Hematopoietic multipotent progenitor cell treated with erythropoietin and hydrocortisone succinate and interleukin-3 and kit ligand, for 4 days (in vitro differentiated cells): ENCODE measurements at regions not wholly inside any gene's neighbourhood (a gene's known extent, or its start where the extent isn't known, plus 50 kb on each side); places are given as distances from the start of the nearest gene placed in this dataset.
A peak's percentile ranks its signal among the peaks of the same experiment; 100 is the strongest.
"Not testable (repeated sequence)": the region's sequence is repeated elsewhere in the genome, so short reads cannot be mapped to it uniquely, and the experiment has no call there.

Experiments
- DNase-seq: peaks from one replicate; pipeline ENCODE4 v3.0.0-alpha.2; 2015

GRCh38 chr12:89225808-89226411 lies 126.4 kb downstream of the DUSP6 start:
- DNase-seq = no peak

- no peak for DNase-seq
Observed at GRCh38 chr12:89225401-89225800, 126.9 kb downstream of the DUSP6 start.

GRCh38 chr12:89222580-89222979 lies 129.7 kb downstream of the DUSP6 start:
- DNase-seq = not testable (repeated sequence)

GRCh38 chr12:89217472-89217871 lies 134.8 kb downstream of the DUSP6 start:
- no peak for DNase-seq

- DNase-seq = no peak
Observed at GRCh38 chr12:89216211-89216952, 135.9 kb downstream of the DUSP6 start.

- DNase-seq = peak; percentile 27
Observed at GRCh38 chr12:89215196-89215595, 137.1 kb downstream of the DUSP6 start.

- no peak for DNase-seq
Observed at GRCh38 chr12:89213747-89214146, 138.6 kb downstream of the DUSP6 start.

GRCh38 chr12:89213139-89213538 lies 139.2 kb downstream of the DUSP6 start:
- DNase-seq = no peak

- DNase-seq = no peak
Observed at GRCh38 chr12:89212339-89212771, 139.9 kb downstream of the DUSP6 start.

- DNase-seq = no peak
Observed at GRCh38 chr12:89211456-89211855, 140.8 kb downstream of the DUSP6 start.

- DNase-seq = no peak
Observed at GRCh38 chr12:89210277-89210676, 142.0 kb downstream of the DUSP6 start.

GRCh38 chr12:89208661-89209096 lies 143.6 kb downstream of the DUSP6 start:
- DNase-seq = peak; percentile 50

GRCh38 chr12:89206390-89206789 lies 145.9 kb downstream of the DUSP6 start:
- DNase-seq = no peak

- DNase-seq = no peak
Observed at GRCh38 chr12:89205517-89205916, 146.8 kb downstream of the DUSP6 start.

- DNase-seq = no peak
Observed at GRCh38 chr12:89203144-89203543, 149.2 kb downstream of the DUSP6 start.

GRCh38 chr12:89200217-89200616 lies 152.1 kb downstream of the DUSP6 start:
- DNase-seq = no peak

GRCh38 chr12:89195470-89195869 lies 156.8 kb downstream of the DUSP6 start:
- no peak for DNase-seq

GRCh38 chr12:89194683-89195082 lies 157.6 kb downstream of the DUSP6 start:
- DNase-seq = peak; percentile 27

- DNase-seq = no peak
Observed at GRCh38 chr12:89192429-89192828, 159.9 kb downstream of the DUSP6 start.

- not testable (repeated sequence) for DNase-seq
Observed at GRCh38 chr12:89191597-89191996, 160.7 kb downstream of the DUSP6 start.

GRCh38 chr12:89189448-89189847 lies 162.9 kb downstream of the DUSP6 start:
- DNase-seq = no peak

GRCh38 chr12:89187507-89187906 lies 164.8 kb downstream of the DUSP6 start:
- no peak for DNase-seq

- peak; percentile 33 for DNase-seq
Observed at GRCh38 chr12:89185889-89186288, 166.4 kb downstream of the DUSP6 start.

- DNase-seq = no peak
Observed at GRCh38 chr12:89185181-89185580, 167.1 kb downstream of the DUSP6 start.
